AG04450 (cell line): ENCODE measurements at regions not wholly inside any gene's neighbourhood (a gene's known extent, or its start where the extent isn't known, plus 50 kb on each side); places are given as distances from the start of the nearest gene placed in this dataset.

Source experiments
- CTCF ChIA-PET: fragments of 300-600, 350-600 bp; formaldehyde crosslinking; extraction: SDS; loops from one replicate; lab custom pipeline; 2022; ENCODE audit warnings: antibody characterized with exemption, inconsistent platforms; lab: Charles Lee
- POLR2A ChIA-PET: fragments of 350-600 bp; formaldehyde crosslinking; extraction: SDS; loops from one replicate; lab custom pipeline; 2021; ENCODE audit warnings: antibody characterized with exemption, inconsistent platforms; lab: Yijun Ruan, JAX
- DNase-seq: peaks from one replicate; pipeline ENCODE4 v3.0.0-alpha.2; 2011; ENCODE audit warnings: low read depth, low spot score
- H3K27ac ChIP-seq: one replicate; pipeline ENCODE4 v1.5.1; 2012; ENCODE audit warnings: low read depth, low read length, control low read depth
- H3K27me3 ChIP-seq: one replicate; pipeline ENCODE4 v1.6.0; 2012; ENCODE audit warnings: low read length; ENCODE audit not compliant: control insufficient read depth, insufficient read depth
- H3K4me3 ChIP-seq: 2 replicates; pipeline ENCODE4 v1.5.1; 2011; ENCODE audit warnings: mild to moderate bottlenecking, low read depth, low read length, control low read depth
- H3K9me3 ChIP-seq: 2 replicates; pipeline ENCODE4 v1.5.1; 2012; ENCODE audit warnings: low read length; ENCODE audit not compliant: control insufficient read depth, insufficient read depth
- CTCF ChIP-seq: IDR thresholded peaks from 2 replicates; pipeline ENCODE4 v1.5.1; 2011; ENCODE audit warnings: low read depth, low read length, control low read depth, inconsistent platforms

DNA sequence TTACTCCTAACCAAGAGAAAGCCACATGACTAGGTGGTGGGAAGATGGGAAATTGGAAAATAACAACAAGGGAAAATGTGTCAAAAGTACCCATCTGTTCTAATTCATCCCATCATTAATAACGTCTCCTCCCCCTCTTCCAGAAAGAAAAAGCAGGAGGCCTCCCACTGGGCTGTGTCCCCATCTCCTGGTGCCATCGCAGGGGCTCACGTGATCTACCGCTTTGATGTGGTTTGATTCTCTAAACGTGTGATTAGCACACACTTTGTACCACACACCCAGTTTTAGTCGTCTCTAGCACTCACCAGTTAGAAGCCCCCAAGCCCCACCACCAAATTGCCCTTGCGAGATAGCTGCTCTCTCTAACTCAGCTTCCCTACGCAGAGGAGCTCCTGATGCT is 353.6 kb downstream of the RRAGC start:
- no peak for TF ChIP-seq CTCF
- Histone ChIP-seq H3K27ac (no peak overlapping the region), H3K27me3 (no peaks in the 10 kb centered on the region), H3K4me3 (no peak overlapping the region), H3K9me3 (no peaks in the 10 kb centered on the region)
- POLR2A ChIA-PET, result no interaction called here
- no peak for DNase-seq
- CTCF ChIA-PET, result no interaction called here

GRCh38 chr1:38502758-38503157 is 356.8 kb downstream of the RRAGC start:
- Histone ChIP-seq H3K27me3 (no peaks in the 10 kb centered on the region), H3K4me3 (no peak overlapping the region), H3K27ac (no peak overlapping the region), H3K9me3 (no peaks in the 10 kb centered on the region)
- DNase-seq, result no peak
- POLR2A ChIA-PET, result no interaction called here
- TF ChIP-seq CTCF, result no peak
- CTCF ChIA-PET, result no interaction called here

DNA sequence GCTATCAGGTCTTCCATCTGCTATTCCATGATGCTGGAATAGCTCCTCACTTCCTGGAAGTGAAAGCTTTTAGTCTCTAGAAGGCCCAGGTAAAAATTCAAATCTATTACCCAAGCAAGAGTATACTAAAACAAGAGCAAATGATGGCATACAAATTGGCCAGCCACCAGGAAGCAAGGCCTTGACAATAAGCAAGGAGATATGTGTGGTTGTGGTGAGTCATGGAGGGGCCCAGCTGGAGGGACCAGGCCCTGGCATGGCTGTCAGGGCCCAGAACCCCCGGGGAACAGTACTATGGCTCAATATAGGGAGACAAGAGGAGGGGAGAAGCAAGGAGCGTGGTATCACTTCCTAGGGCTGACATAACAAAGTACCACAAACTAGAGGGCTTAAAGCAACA is 358.7 kb downstream of the RRAGC start:
- no peak for TF ChIP-seq CTCF
- H3K4me3 ChIP-seq, result no peak overlapping the region
- H3K27me3 ChIP-seq, result peaks cover 5% of the 10 kb centered on the region
- no peaks in the 10 kb centered on the region for H3K9me3 ChIP-seq
- no peak overlapping the region for H3K27ac ChIP-seq
- DNase-seq, result no peak
- ChIA-PET POLR2A (no interaction called here), CTCF (no interaction called here)

- Histone ChIP-seq H3K27ac (no peak overlapping the region), H3K4me3 (no peak overlapping the region), H3K27me3 (peaks cover 5% of the 10 kb centered on the region), H3K9me3 (no peaks in the 10 kb centered on the region)
- POLR2A ChIA-PET, result no interaction called here
- TF ChIP-seq CTCF, result peak; percentile 41
- no peak for DNase-seq
- CTCF ChIA-PET, result no interaction called here
Measured at GRCh38 chr1:38500352-38500751, 359.2 kb downstream of the RRAGC start.

- no peak overlapping the region for H3K4me3 ChIP-seq
- no peak for DNase-seq
- H3K9me3 ChIP-seq, result no peaks in the 10 kb centered on the region
- H3K27ac ChIP-seq, result no peak overlapping the region
- ChIA-PET POLR2A (interaction anchor here (0.7 kb wide), 1 partner anchor 613 kb away, joined by 3 read pairs; no protein-coding TSS in a partner anchor), CTCF (no interaction called here)
- TF ChIP-seq CTCF, result no peak
- peaks cover 5% of the 10 kb centered on the region for H3K27me3 ChIP-seq
Measured at GRCh38 chr1:38498686-38499085, 360.9 kb downstream of the RRAGC start.
